HEK293T (cell line): ENCODE measurements at regions not wholly inside any gene's neighbourhood (a gene's known extent, or its start where the extent isn't known, plus 50 kb on each side); places are given as distances from the start of the nearest gene placed in this dataset.

Source experiments
- ARNT ChIP-seq: fragments of 450-650 bp; IDR thresholded peaks from 2 replicates; pipeline ENCODE4 v1.6.1; 2017; ENCODE audit warnings: mild to moderate bottlenecking
- BHLHE40 ChIP-seq: fragments of 450-650 bp; IDR thresholded peaks from 2 replicates; pipeline ENCODE4 v1.6.1; 2016; ENCODE audit warnings: mild to moderate bottlenecking, moderate library complexity, borderline replicate concordance
- ELF4 ChIP-seq: fragments of 450-650 bp; IDR thresholded peaks from 2 replicates; pipeline ENCODE4 v1.6.1; 2017; ENCODE audit warnings: antibody characterized with exemption
- FOXA1 ChIP-seq: fragments of 450-650 bp; IDR thresholded peaks from 2 replicates; pipeline ENCODE4 v1.6.1; 2016; ENCODE audit warnings: mild to moderate bottlenecking
- FOXK2 ChIP-seq: fragments of 450-650 bp; IDR thresholded peaks from 2 replicates; pipeline ENCODE4 v1.6.1; 2016; ENCODE audit warnings: mild to moderate bottlenecking
- FOXM1 ChIP-seq: fragments of 450-650 bp; IDR thresholded peaks from 2 replicates; pipeline ENCODE4 v1.6.1; 2017; ENCODE audit warnings: mild to moderate bottlenecking, borderline replicate concordance
- HDGF ChIP-seq: fragments of 450-650 bp; IDR thresholded peaks from 2 replicates; pipeline ENCODE4 v1.6.1; 2017; ENCODE audit warnings: antibody characterized with exemption, borderline replicate concordance
- L3MBTL2 ChIP-seq: fragments of 450-650 bp; conservative IDR thresholded peaks from 2 replicates; pipeline ENCODE4 v1.6.1; 2016; ENCODE audit warnings: mild to moderate bottlenecking
- LEF1 ChIP-seq: fragments of 450-650 bp; IDR thresholded peaks from 2 replicates; pipeline ENCODE4 v1.6.1; 2017; ENCODE audit warnings: mild to moderate bottlenecking, borderline replicate concordance
- NFRKB ChIP-seq: fragments of 450-650 bp; IDR thresholded peaks from 2 replicates; pipeline ENCODE4 v1.6.1; 2016; ENCODE audit warnings: mild to moderate bottlenecking, moderate library complexity
- SP1 ChIP-seq: fragments of 450-650 bp; IDR thresholded peaks from 2 replicates; pipeline ENCODE4 v1.6.1; 2017
- SUZ12 ChIP-seq: fragments of 450-650 bp; IDR thresholded peaks from 2 replicates; pipeline ENCODE4 v1.6.1; 2016; ENCODE audit warnings: mild to moderate bottlenecking
- TARDBP ChIP-seq: fragments of 450-650 bp; IDR thresholded peaks from 2 replicates; pipeline ENCODE4 v1.6.1; 2016
- ZNF384 ChIP-seq: fragments of 450-650 bp; IDR thresholded peaks from 2 replicates; pipeline ENCODE4 v1.6.1; 2016

DNA sequence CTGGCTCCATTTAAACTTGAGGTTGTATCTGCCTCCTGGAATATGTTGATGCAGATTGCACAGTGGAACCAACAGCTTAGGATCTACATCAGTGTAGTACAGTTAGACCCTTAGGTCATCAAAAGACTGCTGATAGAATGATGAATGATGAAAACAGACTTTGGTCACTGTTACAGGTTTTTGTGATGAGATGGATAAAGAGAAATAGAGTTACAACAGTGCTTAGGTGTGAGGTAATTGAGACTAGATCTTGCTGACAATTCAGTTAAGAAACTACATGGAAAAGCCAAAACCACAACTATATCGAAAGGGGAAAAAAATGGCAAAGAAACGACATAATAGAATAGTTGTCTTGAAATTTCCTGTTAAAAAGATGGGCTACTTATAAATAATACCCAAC lies 145.7 kb upstream of the LMNTD1 start:
- TF ChIP-seq BHLHE40 (no peak), ELF4 (no peak), TARDBP (no peak), SP1 (no peak), FOXA1 (no peak), SUZ12 (no peak), NFRKB (no peak), L3MBTL2 (no peak), FOXM1 (no peak), LEF1 (no peak), ARNT (no peak), HDGF (no peak), FOXK2 (no peak), ZNF384 (no peak)
